DOHH2 (cell line): ENCODE measurements at regions not wholly inside any gene's neighbourhood (a gene's known extent, or its start where the extent isn't known, plus 50 kb on each side); places are given as distances from the start of the nearest gene placed in this dataset.

Source experiments
- EZH2phosphoT487 ChIP-seq: fragments of 200-600 bp; sonication (generic); IDR thresholded peaks from 2 replicates; pipeline ENCODE4 v1.6.1; 2017; ENCODE audit warnings: borderline replicate concordance, mild to moderate bottlenecking, antibody characterized with exemption, low read length, moderate library complexity, mixed read lengths
- TF ChIP-seq, protein P1 (sequence below): fragments of 200-600 bp; sonication (generic); IDR thresholded peaks from one replicate; pipeline ENCODE4 v1.5.1; 2014; ENCODE audit warnings: antibody characterized with exemption, mild to moderate bottlenecking, low read depth, low read length; ENCODE audit not compliant: poor library complexity, severe bottlenecking

DNA sequence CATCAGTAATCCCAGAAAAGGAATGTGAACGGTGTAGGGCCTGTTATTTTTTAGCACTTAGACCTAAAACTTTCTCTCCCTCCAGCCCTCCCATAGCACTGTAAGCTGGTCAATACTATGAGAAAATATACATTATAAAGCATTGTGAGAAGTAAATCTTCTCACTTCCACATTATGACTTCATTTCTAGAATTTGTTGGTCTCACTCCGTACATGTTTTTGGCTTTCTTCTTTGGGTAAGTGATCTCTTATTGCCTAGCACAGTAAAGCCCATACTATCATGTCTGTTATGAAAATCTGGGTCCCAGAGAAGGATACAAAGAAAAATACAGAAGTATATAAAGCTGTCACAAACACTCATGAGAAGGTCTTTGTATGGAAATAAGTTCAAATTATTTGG lies 1851.1 kb upstream of the IGFBP7 start:
- TF ChIP-seq, protein P1, sequence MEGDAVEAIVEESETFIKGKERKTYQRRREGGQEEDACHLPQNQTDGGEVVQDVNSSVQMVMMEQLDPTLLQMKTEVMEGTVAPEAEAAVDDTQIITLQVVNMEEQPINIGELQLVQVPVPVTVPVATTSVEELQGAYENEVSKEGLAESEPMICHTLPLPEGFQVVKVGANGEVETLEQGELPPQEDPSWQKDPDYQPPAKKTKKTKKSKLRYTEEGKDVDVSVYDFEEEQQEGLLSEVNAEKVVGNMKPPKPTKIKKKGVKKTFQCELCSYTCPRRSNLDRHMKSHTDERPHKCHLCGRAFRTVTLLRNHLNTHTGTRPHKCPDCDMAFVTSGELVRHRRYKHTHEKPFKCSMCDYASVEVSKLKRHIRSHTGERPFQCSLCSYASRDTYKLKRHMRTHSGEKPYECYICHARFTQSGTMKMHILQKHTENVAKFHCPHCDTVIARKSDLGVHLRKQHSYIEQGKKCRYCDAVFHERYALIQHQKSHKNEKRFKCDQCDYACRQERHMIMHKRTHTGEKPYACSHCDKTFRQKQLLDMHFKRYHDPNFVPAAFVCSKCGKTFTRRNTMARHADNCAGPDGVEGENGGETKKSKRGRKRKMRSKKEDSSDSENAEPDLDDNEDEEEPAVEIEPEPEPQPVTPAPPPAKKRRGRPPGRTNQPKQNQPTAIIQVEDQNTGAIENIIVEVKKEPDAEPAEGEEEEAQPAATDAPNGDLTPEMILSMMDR, result no peak
- no peak for TF ChIP-seq EZH2phosphoT487
